Activated naive CD4-positive, alpha-beta T cell treated with anti-CD3 and anti-CD28 coated beads, Interleukin-2, amount 50 U/mL, for 16 hours (primary cell): ENCODE measurements at regions not wholly inside any gene's neighbourhood (a gene's known extent, or its start where the extent isn't known, plus 50 kb on each side); places are given as distances from the start of the nearest gene placed in this dataset.
"Not testable (repeated sequence)": the region's sequence is repeated elsewhere in the genome, so short reads cannot be mapped to it uniquely, and the experiment has no call there.

Experiments
- DNase-seq: peaks from one replicate; pipeline ENCODE4 v3.0.0-alpha.2; 2020

- no peak for DNase-seq
These were observed 326.8 kb downstream of the ZNF674 start for GRCh38 chrX:46218373-46218772.

- DNase-seq = no peak
These were observed 328.8 kb downstream of the ZNF674 start for GRCh38 chrX:46216406-46216805.

GRCh38 chrX:46211079-46211478, 334.1 kb downstream of the ZNF674 start:
- DNase-seq = no peak

GRCh38 chrX:46209768-46210167, 335.5 kb downstream of the ZNF674 start:
- DNase-seq = no peak

- no peak for DNase-seq
These were observed 336.2 kb downstream of the ZNF674 start for GRCh38 chrX:46209037-46209436.

GRCh38 chrX:46208225-46208854, 336.9 kb downstream of the ZNF674 start:
- DNase-seq = no peak

DNA sequence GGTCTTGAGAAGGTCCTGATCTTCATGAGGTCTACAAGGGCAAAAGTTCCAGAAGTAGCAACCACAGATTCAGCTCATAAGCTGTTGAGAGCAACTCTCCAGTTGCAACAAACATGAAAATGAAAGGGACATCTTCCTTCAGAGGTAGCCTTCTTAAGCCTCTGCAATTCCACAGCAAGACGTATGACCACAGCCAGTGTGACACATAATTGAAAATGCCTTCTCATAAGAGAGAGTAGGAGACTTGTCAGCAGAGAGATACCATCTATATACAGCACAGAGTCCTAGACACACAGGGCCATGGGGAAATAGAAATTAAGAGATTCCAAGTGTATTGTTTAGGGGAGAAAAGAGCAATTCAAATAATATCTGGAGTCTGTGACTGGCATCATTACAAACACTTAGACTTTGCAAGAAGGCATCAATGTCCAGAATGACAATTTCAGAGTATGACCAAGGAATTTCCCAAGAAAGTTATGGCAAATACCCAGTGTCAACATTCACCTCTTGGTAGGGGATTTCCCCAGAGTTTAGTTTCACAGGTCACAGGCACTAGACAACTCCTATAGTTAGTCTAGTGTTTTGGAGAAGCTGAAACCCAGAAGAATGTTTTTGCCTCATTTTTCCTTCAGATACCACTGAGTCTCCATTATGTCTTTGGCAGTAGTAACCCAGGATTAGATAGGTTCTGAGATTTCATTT, 340.3 kb downstream of the ZNF674 start:
- no peak for DNase-seq

DNA sequence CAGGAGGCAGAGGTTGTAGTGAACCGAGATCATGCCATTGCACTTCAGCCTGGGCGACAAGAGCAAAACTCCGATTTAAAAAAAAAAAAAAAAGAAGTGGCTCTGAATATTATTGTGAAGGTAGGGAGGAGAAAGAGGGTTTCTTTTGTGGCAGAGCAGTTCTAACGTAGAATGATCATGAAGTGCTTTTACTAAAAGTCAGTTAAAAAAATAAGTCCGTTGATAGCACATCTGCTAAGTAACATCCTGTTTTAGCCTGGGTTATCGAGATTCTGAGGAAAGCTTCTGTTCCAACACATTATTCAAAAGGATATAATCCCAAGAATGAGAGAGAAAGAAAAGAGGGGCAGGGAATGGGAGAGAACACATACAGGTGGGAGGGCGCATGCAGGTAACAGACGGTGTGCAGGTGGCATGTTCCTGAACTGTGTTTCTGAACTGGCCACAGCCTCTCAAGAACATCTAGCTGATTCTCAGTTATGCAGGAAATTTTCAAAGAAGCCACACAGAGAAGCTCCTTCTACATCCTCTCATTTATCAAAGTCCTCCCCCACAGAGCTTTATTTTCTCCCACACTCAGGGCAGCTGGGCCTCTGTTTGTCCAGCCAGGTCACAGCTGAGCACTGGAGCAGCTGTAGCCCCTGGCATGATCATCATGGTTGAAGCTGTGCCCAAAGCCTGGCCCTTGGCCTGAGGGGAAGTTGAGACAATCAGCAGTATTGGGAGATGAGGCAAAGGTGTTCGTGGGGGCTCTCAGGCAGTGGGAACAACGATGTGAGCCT, 342.3 kb downstream of the ZNF674 start:
- no peak for DNase-seq

DNA sequence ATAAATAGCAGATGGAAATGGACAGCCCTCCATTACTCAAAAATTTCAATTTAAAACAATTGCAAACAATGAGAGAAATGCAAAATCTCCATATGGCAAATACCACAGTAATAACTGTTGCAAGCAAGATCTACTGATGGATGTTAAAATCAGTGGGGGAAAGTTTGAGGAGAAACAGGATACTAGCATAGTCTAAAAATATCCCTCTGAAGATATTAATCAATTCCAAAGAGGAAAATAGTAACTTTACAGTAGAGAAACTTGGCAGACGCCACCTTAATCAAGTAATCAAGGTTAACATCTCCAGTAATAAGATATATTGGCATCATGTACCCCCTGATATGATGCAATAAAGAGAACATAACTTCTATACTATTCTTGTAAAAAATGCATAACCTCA, 344.8 kb downstream of the ZNF674 start:
- no peak for DNase-seq

- no peak for DNase-seq
These were observed 346.4 kb downstream of the ZNF674 start for GRCh38 chrX:46198858-46199257.

DNA sequence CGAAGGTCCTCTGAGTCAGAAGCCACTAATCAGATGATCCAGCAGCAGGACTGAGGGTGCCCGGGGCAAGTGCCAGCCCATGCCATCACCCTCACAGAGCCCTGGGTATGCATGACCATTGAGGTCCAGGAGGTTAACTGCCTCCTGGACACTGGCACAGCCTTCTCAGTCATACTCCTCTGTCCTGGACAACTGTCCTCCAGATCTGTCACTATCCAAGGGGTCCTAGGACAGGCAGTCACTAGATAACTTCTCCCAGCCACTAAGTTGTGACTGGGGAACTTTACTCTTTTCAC, 358.5 kb downstream of the ZNF674 start:
- DNase-seq = not testable (repeated sequence)

GRCh38 chrX:46185923-46186810, 359.1 kb downstream of the ZNF674 start:
- no peak for DNase-seq

DNA sequence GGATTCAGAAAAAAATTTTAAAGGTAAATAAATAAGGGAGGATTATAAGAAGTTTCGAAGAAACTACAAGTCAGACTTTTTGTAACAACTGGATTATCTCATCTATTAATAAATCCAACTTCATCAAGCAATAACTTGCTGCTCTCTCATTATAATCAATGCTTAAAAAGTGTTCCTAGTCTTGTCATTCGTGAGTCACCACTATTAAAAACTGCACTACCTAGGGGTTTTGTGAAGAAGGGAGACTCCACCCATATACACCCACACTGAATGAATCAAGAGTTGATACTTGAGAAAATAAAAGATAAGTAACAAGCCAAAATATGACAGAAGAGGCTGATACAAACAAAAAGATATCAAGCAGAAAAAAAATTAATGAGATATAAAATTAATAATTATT, 360.5 kb downstream of the ZNF674 start:
- no peak for DNase-seq

- DNase-seq = no peak
These were observed 364.9 kb downstream of the ZNF674 start for GRCh38 chrX:46180258-46180687.

DNA sequence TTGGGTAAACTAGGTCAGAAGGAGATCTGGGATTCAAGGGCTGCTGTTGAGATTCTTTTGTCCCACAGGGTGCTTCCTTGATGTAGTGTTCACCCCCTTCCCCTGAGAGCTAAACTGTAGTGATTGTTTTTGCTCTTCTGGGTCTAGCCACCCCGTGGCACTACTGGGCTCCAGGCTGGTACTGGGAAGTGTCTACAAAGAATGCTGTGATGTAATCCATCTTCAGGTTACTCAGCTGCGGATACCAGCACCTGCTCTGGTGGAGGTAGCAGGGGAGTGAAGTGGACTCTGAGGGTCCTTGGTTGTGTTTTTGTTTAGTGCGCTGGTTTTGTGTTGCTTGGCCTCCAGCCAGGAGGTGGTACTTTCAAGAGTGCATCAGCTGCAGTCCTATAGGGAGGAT, 365.5 kb downstream of the ZNF674 start:
- DNase-seq = no peak

GRCh38 chrX:46178763-46179162, 366.5 kb downstream of the ZNF674 start:
- DNase-seq = no peak

DNA sequence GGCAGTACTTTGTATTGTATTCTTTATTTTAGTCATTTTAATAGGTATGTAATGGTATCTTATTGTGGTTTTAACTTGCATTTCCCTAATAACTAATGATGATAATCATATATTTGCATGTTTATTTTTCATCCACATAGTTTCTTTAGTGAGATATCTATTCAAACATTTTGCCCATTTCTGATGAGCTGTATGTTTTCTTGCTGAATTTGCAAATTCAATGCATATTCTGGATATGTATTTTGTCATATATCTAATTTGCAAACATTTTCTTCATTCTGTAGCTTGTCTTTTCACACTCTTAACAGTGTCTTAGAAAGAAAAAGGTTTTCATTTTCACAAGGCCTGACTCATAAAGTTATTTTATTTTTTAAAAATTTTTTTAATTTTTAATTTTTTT, 372.1 kb downstream of the ZNF674 start:
- DNase-seq = no peak

GRCh38 chrX:46171457-46171856, 373.8 kb downstream of the ZNF674 start:
- DNase-seq = not testable (repeated sequence)

DNA sequence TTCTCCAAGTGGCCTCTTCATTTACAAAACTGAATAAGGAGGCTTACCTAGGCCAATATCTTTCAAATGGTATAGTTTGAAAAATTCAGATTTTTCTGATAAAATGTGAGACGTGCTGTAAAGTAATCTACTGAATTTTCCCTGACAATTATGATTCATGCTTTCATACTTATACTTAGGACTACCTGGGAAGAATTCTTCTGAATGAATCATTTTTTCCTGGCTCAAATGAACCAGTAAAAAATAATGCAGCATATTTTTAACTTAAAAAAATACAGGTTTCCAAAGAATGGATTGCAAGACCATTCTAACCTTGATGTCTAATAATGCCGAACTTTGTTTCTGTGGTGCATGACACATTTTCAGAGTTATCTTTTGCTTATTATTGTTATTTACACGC, 375.4 kb downstream of the ZNF674 start:
- DNase-seq = no peak

DNA sequence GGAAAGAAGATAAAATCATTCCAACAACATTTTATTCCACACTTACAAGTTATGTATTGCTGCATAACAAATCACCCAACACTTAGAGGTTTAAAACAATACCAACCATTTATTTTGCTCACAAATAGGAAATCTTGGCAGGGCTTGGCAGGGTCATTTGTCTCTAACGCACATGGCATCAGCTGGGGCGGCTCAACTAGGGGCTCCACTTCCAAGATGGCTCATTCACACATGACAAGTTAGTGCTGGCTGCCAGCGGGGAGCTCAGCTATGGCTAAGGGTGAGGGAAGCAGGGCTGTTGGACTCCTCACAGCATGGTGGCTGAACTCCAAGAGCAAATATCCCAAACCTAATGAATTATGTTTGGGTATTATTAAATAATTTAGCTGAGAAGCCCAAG, 377.0 kb downstream of the ZNF674 start:
- no peak for DNase-seq

GRCh38 chrX:46165866-46166265, 379.4 kb downstream of the ZNF674 start:
- no peak for DNase-seq

DNA sequence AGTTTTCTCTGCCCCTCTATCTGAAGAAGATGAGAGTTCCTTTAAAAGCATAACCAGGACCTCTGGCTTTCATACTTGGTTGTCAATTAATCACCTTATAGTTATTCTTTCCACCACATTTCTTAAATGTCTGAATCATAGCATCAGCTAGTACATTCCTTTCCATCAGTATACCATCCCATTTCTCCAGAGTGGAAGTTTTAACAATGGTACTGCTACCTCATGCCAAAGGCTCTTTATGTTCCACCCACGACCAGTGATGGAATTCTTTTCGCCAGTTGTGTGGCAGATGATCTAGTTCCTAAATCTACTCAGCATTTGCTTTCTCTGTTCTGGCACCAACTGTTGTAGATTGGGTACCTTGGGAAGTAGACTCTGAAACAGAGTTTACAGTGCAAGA, 379.8 kb downstream of the ZNF674 start:
- DNase-seq = no peak

DNA sequence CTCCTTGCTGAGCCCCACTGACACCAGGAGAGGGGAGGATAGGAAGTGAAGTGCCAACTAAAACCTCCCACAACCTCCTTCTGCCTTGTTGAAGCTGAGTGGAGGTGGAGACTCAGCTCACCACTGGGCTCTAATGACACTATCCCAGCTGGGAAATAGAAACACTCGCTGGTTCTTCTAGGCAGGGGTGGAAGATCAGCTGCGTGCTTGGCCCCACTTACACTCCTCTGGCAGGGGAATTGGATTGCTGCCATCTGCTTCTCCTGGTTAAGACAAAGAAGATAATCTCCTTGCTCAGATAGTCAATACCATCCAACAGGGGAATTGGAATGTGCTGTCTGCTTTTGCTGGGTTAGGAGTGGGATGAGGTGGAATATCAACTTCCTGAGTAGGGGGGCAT, 392.5 kb downstream of the ZNF674 start:
- no peak for DNase-seq
